HEK293T (cell line): ENCODE measurements at regions not wholly inside any gene's neighbourhood (a gene's known extent, or its start where the extent isn't known, plus 50 kb on each side); places are given as distances from the start of the nearest gene placed in this dataset.
"Not testable (repeated sequence)": the region's sequence is repeated elsewhere in the genome, so short reads cannot be mapped to it uniquely, and the experiment has no call there.

ENCODE experiments used
- CTCF ChIA-PET: fragments of 350-600 bp; formaldehyde crosslinking; extraction: SDS; loops from one replicate; lab custom pipeline; 2021; ENCODE audit warnings: antibody characterized with exemption, inconsistent platforms; lab: Yijun Ruan, JAX
- POLR2A ChIA-PET: fragments of 350-600 bp; formaldehyde crosslinking; extraction: SDS; loops from one replicate; lab custom pipeline; 2020; ENCODE audit warnings: antibody characterized with exemption, inconsistent platforms; lab: Yijun Ruan, JAX
- DNase-seq: peaks from one replicate; pipeline ENCODE4 v3.0.0; 2012; ENCODE audit warnings: mixed read lengths; ENCODE audit errors: extremely low spot score
- ARNT ChIP-seq: fragments of 450-650 bp; IDR thresholded peaks from 2 replicates; pipeline ENCODE4 v1.6.1; 2017; ENCODE audit warnings: mild to moderate bottlenecking
- BHLHE40 ChIP-seq: fragments of 450-650 bp; IDR thresholded peaks from 2 replicates; pipeline ENCODE4 v1.6.1; 2016; ENCODE audit warnings: mild to moderate bottlenecking, moderate library complexity, borderline replicate concordance
- CTBP1 ChIP-seq: fragments of 450-650 bp; IDR thresholded peaks from 2 replicates; pipeline ENCODE4 v1.6.1; 2016; ENCODE audit warnings: borderline replicate concordance
- ELF4 ChIP-seq: fragments of 450-650 bp; IDR thresholded peaks from 2 replicates; pipeline ENCODE4 v1.6.1; 2017; ENCODE audit warnings: antibody characterized with exemption
- FOXA1 ChIP-seq: fragments of 450-650 bp; IDR thresholded peaks from 2 replicates; pipeline ENCODE4 v1.6.1; 2016; ENCODE audit warnings: mild to moderate bottlenecking
- FOXK2 ChIP-seq: fragments of 450-650 bp; IDR thresholded peaks from 2 replicates; pipeline ENCODE4 v1.6.1; 2016; ENCODE audit warnings: mild to moderate bottlenecking
- FOXM1 ChIP-seq: fragments of 450-650 bp; IDR thresholded peaks from 2 replicates; pipeline ENCODE4 v1.6.1; 2017; ENCODE audit warnings: mild to moderate bottlenecking, borderline replicate concordance
- HDGF ChIP-seq: fragments of 450-650 bp; IDR thresholded peaks from 2 replicates; pipeline ENCODE4 v1.6.1; 2017; ENCODE audit warnings: antibody characterized with exemption, borderline replicate concordance
- L3MBTL2 ChIP-seq: fragments of 450-650 bp; conservative IDR thresholded peaks from 2 replicates; pipeline ENCODE4 v1.6.1; 2016; ENCODE audit warnings: mild to moderate bottlenecking
- LEF1 ChIP-seq: fragments of 450-650 bp; IDR thresholded peaks from 2 replicates; pipeline ENCODE4 v1.6.1; 2017; ENCODE audit warnings: mild to moderate bottlenecking, borderline replicate concordance
- NFRKB ChIP-seq: fragments of 450-650 bp; IDR thresholded peaks from 2 replicates; pipeline ENCODE4 v1.6.1; 2016; ENCODE audit warnings: mild to moderate bottlenecking, moderate library complexity
- PKNOX1 ChIP-seq: fragments of 450-650 bp; IDR thresholded peaks from 2 replicates; pipeline ENCODE4 v1.6.1; 2016
- SP1 ChIP-seq: fragments of 450-650 bp; IDR thresholded peaks from 2 replicates; pipeline ENCODE4 v1.6.1; 2017
- SUZ12 ChIP-seq: fragments of 450-650 bp; IDR thresholded peaks from 2 replicates; pipeline ENCODE4 v1.6.1; 2016; ENCODE audit warnings: mild to moderate bottlenecking
- TARDBP ChIP-seq: fragments of 450-650 bp; IDR thresholded peaks from 2 replicates; pipeline ENCODE4 v1.6.1; 2016
- ZNF384 ChIP-seq: fragments of 450-650 bp; IDR thresholded peaks from 2 replicates; pipeline ENCODE4 v1.6.1; 2016

DNA sequence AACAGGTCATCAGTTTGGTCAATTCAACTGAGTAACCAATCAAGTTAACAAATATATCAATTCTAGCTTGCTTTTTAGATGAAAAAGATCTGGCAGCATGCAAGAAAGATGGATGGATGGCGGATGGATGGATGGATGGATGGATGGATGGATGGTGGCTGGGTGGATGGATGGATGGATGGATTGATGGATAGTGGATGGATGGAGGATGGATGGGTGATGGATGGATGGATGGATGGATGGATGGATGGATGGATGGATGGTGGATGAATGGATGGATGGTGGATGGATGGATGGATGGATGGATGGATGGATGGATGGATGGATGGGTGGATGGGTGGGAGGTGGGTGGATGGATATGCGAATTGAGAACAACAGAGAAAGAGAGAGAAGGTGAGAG is 303.7 kb upstream of the IGF1R start:
- ChIA-PET POLR2A (no interaction called here), CTCF (no interaction called here)
- no peak for DNase-seq
- TF ChIP-seq FOXK2 (no peak), BHLHE40 (no peak), SUZ12 (no peak), FOXM1 (no peak), ZNF384 (no peak), HDGF (no peak), L3MBTL2 (no peak), FOXA1 (no peak), ARNT (no peak), NFRKB (no peak), PKNOX1 (no peak)

GRCh38 chr15:98347001-98347400 is 301.3 kb upstream of the IGF1R start:
- ChIA-PET CTCF (no interaction called here), POLR2A (no interaction called here)
- TF ChIP-seq FOXK2, result no peak
- TF ChIP-seq L3MBTL2, result no peak
- TF ChIP-seq ELF4, result no peak
- TF ChIP-seq ARNT, result no peak
- TF ChIP-seq SUZ12, result no peak
- DNase-seq, result no peak

DNA sequence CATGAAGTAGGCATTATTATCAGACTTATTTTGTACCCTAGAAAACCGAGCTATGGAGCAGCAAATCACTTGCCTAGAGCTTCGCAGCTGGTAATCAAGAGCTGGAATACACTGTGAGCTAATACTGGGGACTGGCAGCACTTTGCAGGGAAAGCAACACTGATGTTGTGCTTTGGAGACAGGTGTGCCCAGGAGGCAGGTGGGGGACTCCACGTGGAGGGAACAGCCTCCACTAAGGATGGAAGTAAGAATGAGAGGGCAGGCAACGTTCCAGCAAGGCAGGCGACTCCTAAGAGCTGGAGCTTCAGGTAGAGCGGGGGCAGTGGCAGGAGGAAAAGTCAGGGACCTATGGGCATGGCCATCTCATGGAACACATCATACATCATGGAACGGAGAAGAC is 300.5 kb upstream of the IGF1R start:
- POLR2A ChIA-PET, result no interaction called here
- CTCF ChIA-PET, result no interaction called here
- TF ChIP-seq HDGF, result no peak
- no peak for TF ChIP-seq L3MBTL2
- TF ChIP-seq NFRKB, result no peak
- no peak for TF ChIP-seq LEF1
- no peak for TF ChIP-seq SUZ12
- TF ChIP-seq FOXA1, result no peak
- no peak for TF ChIP-seq TARDBP
- no peak for TF ChIP-seq ZNF384
- no peak for TF ChIP-seq FOXK2
- TF ChIP-seq CTBP1, result no peak
- no peak for TF ChIP-seq ELF4
- TF ChIP-seq ARNT, result no peak
- TF ChIP-seq FOXM1, result no peak
- no peak for DNase-seq

GRCh38 chr15:98350276-98350675 is 298.1 kb upstream of the IGF1R start:
- ChIA-PET CTCF (no interaction called here), POLR2A (no interaction called here)
- TF ChIP-seq SP1 (no peak), FOXK2 (no peak)
- DNase-seq, result no peak

GRCh38 chr15:98358274-98358673 is 290.1 kb upstream of the IGF1R start:
- POLR2A ChIA-PET, DNase-seq, CTCF ChIA-PET: not testable (repeated sequence)

DNA sequence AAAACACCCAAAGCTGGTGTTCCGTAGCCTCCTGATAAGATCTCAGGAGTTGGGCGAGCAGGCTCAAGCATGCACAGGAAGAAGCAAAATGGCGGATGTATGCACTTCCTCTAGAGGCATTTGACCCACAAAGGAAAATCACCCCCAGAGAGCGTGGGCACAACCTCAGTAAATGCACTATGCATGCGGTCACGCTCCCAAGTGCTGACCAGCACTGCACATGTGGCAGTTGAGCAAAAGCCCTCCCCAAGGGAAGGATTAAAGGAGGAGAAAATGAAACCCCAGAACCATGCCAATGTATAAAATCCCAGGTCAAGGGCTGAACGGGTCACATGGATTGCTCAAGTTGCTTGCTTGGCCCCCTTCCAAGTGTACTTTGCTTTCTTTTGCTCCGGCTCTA is 289.4 kb upstream of the IGF1R start:
- POLR2A ChIA-PET, result no interaction called here
- TF ChIP-seq NFRKB (no peak), SUZ12 (no peak), HDGF (no peak), PKNOX1 (no peak), BHLHE40 (no peak), L3MBTL2 (no peak), ZNF384 (no peak)
- DNase-seq, result no peak
- CTCF ChIA-PET, result no interaction called here

- ChIA-PET POLR2A (no interaction called here), CTCF (interaction anchor here (1.5 kb wide), 1 partner anchor 52 kb away, joined by 4 read pairs; no protein-coding TSS in a partner anchor)
- TF ChIP-seq ZNF384 (no peak), HDGF (no peak), FOXA1 (no peak), L3MBTL2 (no peak), PKNOX1 (no peak), BHLHE40 (no peak), LEF1 (no peak), FOXM1 (no peak), SUZ12 (no peak), TARDBP (no peak), FOXK2 (no peak), ELF4 (no peak), SP1 (no peak), NFRKB (no peak), ARNT (no peak), CTBP1 (no peak)
- no peak for DNase-seq
These were observed 284.9 kb upstream of the IGF1R start for GRCh38 chr15:98363416-98363815.
